C4-2B (cell line): ENCODE measurements at regions not wholly inside any gene's neighbourhood (a gene's known extent, or its start where the extent isn't known, plus 50 kb on each side); places are given as distances from the start of the nearest gene placed in this dataset.

Experiments used
- CTCF ChIP-seq: fragments of 450-650 bp; conservative IDR thresholded peaks from 2 replicates; pipeline ENCODE4 v1.5.1; 2017; ENCODE audit warnings: mild to moderate bottlenecking
- ZFX ChIP-seq: fragments of 450-650 bp; IDR thresholded peaks from 2 replicates; pipeline ENCODE4 v1.6.1; 2017

- TF ChIP-seq CTCF (no peak), ZFX (no peak)
These were observed 323.5 kb downstream of the VPS13C start for GRCh38 chr15:61736790-61737189.
